ENCODE measurements at regions not wholly inside any gene's neighbourhood (a gene's known extent, or its start where the extent isn't known, plus 50 kb on each side); places are given as distances from the start of the nearest gene placed in this dataset.
"Not testable (repeated sequence)": the region's sequence is repeated elsewhere in the genome, so short reads cannot be mapped to it uniquely, and the experiment has no call there.

GRCh38 chr17:64729201-64729600 lies 67.1 kb upstream of the SMURF2 start:
- TF ChIP-seq, protein P1, sequence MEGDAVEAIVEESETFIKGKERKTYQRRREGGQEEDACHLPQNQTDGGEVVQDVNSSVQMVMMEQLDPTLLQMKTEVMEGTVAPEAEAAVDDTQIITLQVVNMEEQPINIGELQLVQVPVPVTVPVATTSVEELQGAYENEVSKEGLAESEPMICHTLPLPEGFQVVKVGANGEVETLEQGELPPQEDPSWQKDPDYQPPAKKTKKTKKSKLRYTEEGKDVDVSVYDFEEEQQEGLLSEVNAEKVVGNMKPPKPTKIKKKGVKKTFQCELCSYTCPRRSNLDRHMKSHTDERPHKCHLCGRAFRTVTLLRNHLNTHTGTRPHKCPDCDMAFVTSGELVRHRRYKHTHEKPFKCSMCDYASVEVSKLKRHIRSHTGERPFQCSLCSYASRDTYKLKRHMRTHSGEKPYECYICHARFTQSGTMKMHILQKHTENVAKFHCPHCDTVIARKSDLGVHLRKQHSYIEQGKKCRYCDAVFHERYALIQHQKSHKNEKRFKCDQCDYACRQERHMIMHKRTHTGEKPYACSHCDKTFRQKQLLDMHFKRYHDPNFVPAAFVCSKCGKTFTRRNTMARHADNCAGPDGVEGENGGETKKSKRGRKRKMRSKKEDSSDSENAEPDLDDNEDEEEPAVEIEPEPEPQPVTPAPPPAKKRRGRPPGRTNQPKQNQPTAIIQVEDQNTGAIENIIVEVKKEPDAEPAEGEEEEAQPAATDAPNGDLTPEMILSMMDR (conservative IDR thresholded peaks at IDR 0.05; ENCODE audit: low read depth, low read length): no peak
- no peak for DNase-seq (ENCODE audit: low read depth)
- H3K4me3 ChIP-seq (ENCODE audit: low read depth, low read length): no peak overlapping the region

DNA sequence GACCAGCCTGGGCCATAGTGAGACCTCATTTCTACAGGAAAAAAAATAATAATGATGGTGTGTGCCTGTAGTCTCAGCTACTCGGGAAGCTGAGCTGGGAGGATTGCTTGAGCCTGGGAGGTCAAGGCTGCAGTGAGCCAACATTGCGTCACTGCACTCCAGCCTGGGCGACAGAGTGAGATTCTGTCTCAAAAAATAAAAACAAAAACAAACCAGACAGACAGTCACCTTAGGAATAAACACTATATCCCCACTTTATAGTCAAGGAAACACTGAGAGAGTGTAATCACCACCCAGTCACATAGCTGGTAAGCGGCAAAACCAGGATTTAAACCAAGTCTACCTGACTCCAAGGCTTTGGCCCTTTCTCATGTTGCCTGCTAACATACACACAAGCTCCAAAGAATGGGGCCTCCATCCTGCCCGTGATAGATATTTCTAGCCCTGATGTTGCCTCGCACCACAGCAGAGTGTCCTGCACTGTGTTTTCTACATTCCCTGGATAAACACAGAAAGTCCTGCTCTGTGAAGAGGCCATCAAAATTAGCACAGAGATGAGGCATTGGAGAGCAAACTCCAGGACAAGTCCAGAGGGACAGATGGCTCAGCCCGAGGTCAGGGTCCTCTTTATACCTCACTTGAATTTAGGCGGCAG lies 66.1 kb upstream of the SMURF2 start:
- DNase-seq (ENCODE audit: low read depth): no peak
- no peak overlapping the region for H3K4me3 ChIP-seq (ENCODE audit: low read depth, low read length)
- TF ChIP-seq, protein P1 (conservative IDR thresholded peaks at IDR 0.05; ENCODE audit: low read depth, low read length): no peak

DNA sequence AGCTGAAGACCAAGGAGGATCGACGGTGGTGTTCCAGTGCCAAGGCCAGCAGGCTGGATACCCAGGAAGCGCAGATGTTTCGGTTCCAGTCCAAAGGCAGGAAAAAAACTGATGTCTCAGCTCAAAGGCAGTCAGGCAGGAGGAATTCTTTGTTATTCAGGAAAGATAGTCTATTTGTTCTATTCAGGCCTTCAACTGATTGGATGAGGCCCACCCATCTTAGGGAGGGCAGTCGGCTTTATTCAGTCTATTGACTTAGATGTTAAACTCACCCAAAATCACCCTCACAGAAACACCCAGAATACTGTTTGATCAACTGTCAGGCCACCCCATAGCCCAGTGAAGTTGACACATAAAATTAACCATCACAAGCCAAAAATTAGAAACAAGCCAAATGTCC lies 63.9 kb upstream of the SMURF2 start:
- not testable (repeated sequence) for H3K4me3 ChIP-seq (ENCODE audit: low read depth, low read length); DNase-seq (ENCODE audit: low read depth)

DNA sequence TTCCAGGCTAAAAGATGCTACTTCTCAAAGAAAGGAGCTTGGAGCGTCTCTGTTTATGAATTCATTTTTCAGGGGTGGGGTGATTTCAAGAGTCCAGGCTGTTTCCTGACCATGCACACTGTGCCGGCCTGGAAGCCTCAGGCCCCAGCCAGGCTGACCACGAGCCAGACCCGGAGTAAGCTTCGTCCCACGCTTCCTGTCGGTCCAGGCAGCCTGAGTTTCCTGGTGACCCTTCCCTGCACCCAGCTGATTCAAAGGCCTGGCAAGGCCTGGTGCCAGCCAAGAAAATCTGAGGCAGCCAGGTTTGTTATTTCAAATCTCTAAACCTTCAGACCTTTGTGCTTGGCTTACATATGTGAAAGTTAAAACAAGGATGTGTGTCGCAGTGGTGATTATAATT lies 62.1 kb upstream of the SMURF2 start:
- DNase-seq (ENCODE audit: low read depth); H3K4me3 ChIP-seq (ENCODE audit: low read depth, low read length): not testable (repeated sequence)

GRCh38 chr17:64723781-64724180 lies 61.7 kb upstream of the SMURF2 start:
- no peak overlapping the region for H3K4me3 ChIP-seq (ENCODE audit: low read depth, low read length)
- TF ChIP-seq, protein P1 (conservative IDR thresholded peaks at IDR 0.05; ENCODE audit: low read depth, low read length): no peak
- no peak for DNase-seq (ENCODE audit: low read depth)

DNA sequence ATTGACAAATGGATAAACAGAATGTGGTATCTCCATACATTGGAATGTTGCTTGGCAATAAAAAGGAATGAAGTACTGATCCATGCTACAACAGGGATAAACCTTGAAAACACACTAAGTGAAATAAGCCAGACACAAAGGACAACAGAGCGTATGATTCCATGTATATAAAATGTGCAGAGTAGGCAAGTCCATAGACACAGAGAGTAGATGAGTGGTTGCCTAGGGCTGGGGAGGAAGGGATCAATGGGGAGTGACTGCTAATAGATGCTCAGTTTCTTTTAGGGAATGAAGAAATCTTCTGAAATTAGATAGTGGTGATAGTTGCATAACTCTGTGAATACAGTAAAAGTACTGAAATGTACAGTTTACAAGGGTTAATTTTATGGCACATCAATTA lies 59.4 kb upstream of the SMURF2 start:
- not testable (repeated sequence) for H3K4me3 ChIP-seq (ENCODE audit: low read depth, low read length); DNase-seq (ENCODE audit: low read depth)

GRCh38 chr17:64720253-64720652 lies 58.1 kb upstream of the SMURF2 start:
- H3K4me3 ChIP-seq (ENCODE audit: low read depth, low read length); DNase-seq (ENCODE audit: low read depth): not testable (repeated sequence)

- not testable (repeated sequence) for DNase-seq (ENCODE audit: low read depth); H3K4me3 ChIP-seq (ENCODE audit: low read depth, low read length)
Observed at GRCh38 chr17:64719517-64719916, 57.4 kb upstream of the SMURF2 start.

DNA sequence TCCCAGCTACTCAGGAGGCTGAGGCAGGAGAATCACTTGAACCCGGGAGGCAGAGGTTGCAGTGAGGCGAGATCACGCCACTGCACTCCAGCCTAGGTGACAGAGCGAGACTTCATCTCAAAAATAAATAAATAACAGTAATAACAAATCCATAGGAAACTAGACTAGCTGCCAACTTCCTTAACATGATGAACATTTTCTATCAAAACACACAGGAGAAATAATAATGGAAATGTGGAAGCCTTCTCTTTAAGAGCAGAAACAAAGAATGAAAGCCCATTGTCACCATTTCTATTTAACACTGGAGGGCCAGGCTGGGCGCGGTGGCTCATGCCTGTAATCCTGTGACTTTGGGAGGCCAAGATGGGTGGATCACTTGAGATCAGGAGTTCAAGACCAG lies 56.7 kb upstream of the SMURF2 start:
- not testable (repeated sequence) for DNase-seq (ENCODE audit: low read depth); H3K4me3 ChIP-seq (ENCODE audit: low read depth, low read length)

DNA sequence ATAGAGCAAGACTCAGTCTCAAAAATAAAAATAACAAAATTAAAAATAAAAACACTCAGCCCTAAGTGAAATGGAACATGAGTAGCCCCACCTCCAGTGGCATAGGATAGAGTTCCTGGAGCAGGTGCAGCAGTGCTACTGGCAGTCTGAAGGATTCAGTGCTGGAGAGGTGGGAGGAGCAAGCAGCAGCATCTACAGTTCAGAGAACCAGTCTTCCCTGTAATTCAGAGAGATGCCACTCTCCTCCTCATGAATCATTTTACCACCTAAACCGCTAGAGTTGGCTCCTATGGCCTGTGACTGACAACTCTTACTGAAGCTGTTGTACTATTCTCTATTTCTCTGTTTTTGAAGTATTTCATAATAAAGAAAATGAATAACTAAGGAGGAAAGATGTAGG lies 56.0 kb upstream of the SMURF2 start:
- no peak overlapping the region for H3K4me3 ChIP-seq (ENCODE audit: low read depth, low read length)
- TF ChIP-seq, protein P1 (conservative IDR thresholded peaks at IDR 0.05; ENCODE audit: low read depth, low read length): no peak
- no peak for DNase-seq (ENCODE audit: low read depth)

- not testable (repeated sequence) for H3K4me3 ChIP-seq (ENCODE audit: low read depth, low read length); DNase-seq (ENCODE audit: low read depth)
Observed at GRCh38 chr17:64716496-64716895, 54.4 kb upstream of the SMURF2 start.

- H3K4me3 ChIP-seq (ENCODE audit: low read depth, low read length): peak overlapping the region; percentile 50
- not testable (repeated sequence) for DNase-seq (ENCODE audit: low read depth)
Observed at GRCh38 chr17:64713786-64714185, 51.7 kb upstream of the SMURF2 start.
